HG03097 (cell line): ENCODE measurements at regions not wholly inside any gene's neighbourhood (a gene's known extent, or its start where the extent isn't known, plus 50 kb on each side); places are given as distances from the start of the nearest gene placed in this dataset.
"Not testable (repeated sequence)": the region's sequence is repeated elsewhere in the genome, so short reads cannot be mapped to it uniquely, and the experiment has no call there.

Experiments used
- ATAC-seq: cut with Tn5 transposase; IDR thresholded peaks from one replicate; pipeline ENCODE4 v1.9.1; 2021; ENCODE audit not compliant: unreplicated experiment, low FRiP score

GRCh38 chr1:81190003-81190402 is 610.7 kb upstream of the ADGRL2 start:
- no peak for ATAC-seq

GRCh38 chr1:81187635-81188034 is 613.1 kb upstream of the ADGRL2 start:
- no peak for ATAC-seq

- no peak for ATAC-seq
These were observed 614.5 kb upstream of the ADGRL2 start for GRCh38 chr1:81186261-81186660.

- ATAC-seq: no peak
These were observed 617.2 kb upstream of the ADGRL2 start for GRCh38 chr1:81183553-81183952.

GRCh38 chr1:81183051-81183450 is 617.7 kb upstream of the ADGRL2 start:
- no peak for ATAC-seq

- no peak for ATAC-seq
These were observed 621.5 kb upstream of the ADGRL2 start for GRCh38 chr1:81179242-81179641.

- ATAC-seq: not testable (repeated sequence)
These were observed 622.2 kb upstream of the ADGRL2 start for GRCh38 chr1:81178431-81179093.

- ATAC-seq: no peak
These were observed 625.8 kb upstream of the ADGRL2 start for GRCh38 chr1:81174811-81175476.

GRCh38 chr1:81174052-81174451 is 626.7 kb upstream of the ADGRL2 start:
- no peak for ATAC-seq

- ATAC-seq: no peak
These were observed 628.3 kb upstream of the ADGRL2 start for GRCh38 chr1:81172483-81172882.

GRCh38 chr1:81170721-81171120 is 630.0 kb upstream of the ADGRL2 start:
- ATAC-seq: no peak

- ATAC-seq: no peak
These were observed 634.8 kb upstream of the ADGRL2 start for GRCh38 chr1:81165963-81166362.

- no peak for ATAC-seq
These were observed 640.0 kb upstream of the ADGRL2 start for GRCh38 chr1:81160696-81161095.

- no peak for ATAC-seq
These were observed 642.1 kb upstream of the ADGRL2 start for GRCh38 chr1:81158592-81158991.

- no peak for ATAC-seq
These were observed 643.0 kb upstream of the ADGRL2 start for GRCh38 chr1:81157686-81158085.

GRCh38 chr1:81156887-81157286 is 643.8 kb upstream of the ADGRL2 start:
- ATAC-seq: no peak

- ATAC-seq: no peak
These were observed 645.6 kb upstream of the ADGRL2 start for GRCh38 chr1:81155131-81155530.

- ATAC-seq: no peak
These were observed 649.5 kb upstream of the ADGRL2 start for GRCh38 chr1:81151206-81151605.

- ATAC-seq: no peak
These were observed 650.9 kb upstream of the ADGRL2 start for GRCh38 chr1:81149649-81150325.

- no peak for ATAC-seq
These were observed 656.4 kb upstream of the ADGRL2 start for GRCh38 chr1:81144240-81144825.

GRCh38 chr1:81142099-81142826 is 658.5 kb upstream of the ADGRL2 start:
- ATAC-seq: no peak
